NCI-H1694 (cell line): ENCODE measurements at regions not wholly inside any gene's neighbourhood (a gene's known extent, or its start where the extent isn't known, plus 50 kb on each side); places are given as distances from the start of the nearest gene placed in this dataset.

Experiments used
- DNase-seq: peaks from one replicate; lab custom pipeline; 2025; lab: John Stamatoyannopoulos, UW

DNA sequence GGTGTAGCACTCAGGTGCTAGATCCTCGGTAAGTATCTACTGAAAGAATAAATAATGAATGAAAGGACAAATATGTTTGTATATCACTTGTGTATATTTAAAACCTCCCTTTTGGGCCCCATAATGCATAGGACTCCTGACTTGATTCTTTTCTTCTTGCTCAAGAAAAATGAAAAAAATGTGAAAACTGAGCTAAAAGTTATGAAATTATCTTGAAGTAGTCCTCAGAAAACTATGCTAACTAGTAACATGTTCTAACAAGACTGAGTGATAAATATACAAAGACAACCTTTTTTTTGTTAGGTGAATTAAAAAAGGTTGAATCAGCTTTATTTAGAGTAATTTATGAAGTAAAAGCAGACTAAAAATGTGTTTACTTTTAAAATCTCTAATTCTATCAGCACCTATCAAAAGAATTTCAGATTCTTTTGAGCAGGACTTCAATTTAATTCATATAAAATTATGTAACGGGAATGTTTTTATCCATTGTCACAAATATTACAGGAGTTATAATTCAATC, 247.8 kb upstream of the JAG1 start:
- no peak for DNase-seq

DNA sequence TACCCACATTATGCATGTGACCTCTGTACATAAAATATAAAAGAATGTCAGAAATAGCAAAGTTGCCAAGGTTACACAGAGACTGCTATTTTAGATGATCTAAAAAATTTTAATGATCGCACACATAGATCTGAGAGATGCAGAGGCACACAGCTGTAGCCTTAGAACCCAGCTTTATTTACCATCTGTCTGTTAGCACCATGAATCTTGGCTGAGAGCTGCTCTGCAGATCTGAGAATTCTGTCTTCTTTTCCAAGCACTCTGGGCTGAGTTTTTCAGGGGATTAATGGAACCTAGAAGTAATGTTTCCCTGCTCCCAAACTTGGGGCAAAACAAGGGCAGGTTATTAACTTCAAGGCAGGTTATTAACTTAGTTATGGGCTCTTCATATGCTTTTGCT, 248.7 kb upstream of the JAG1 start:
- no peak for DNase-seq

DNA sequence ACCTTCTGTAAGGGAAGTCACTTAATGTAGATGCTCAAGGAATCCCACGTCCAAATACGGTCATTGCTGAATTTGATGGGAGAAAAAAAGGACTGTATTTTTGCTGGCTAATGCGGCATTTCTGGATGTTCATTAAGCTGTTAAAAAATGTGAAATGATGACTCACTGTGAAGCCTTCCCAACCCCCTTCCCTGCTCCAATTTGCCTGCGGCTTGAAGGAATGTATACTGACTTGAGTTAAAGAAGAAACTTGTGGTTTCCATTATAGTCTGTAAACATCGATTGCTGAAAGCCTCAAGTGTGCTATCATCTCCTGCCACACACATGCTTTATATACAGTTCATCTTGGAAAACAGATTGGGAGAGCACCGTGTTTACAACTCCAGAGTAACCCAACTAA, 249.1 kb upstream of the JAG1 start:
- DNase-seq = no peak

DNA sequence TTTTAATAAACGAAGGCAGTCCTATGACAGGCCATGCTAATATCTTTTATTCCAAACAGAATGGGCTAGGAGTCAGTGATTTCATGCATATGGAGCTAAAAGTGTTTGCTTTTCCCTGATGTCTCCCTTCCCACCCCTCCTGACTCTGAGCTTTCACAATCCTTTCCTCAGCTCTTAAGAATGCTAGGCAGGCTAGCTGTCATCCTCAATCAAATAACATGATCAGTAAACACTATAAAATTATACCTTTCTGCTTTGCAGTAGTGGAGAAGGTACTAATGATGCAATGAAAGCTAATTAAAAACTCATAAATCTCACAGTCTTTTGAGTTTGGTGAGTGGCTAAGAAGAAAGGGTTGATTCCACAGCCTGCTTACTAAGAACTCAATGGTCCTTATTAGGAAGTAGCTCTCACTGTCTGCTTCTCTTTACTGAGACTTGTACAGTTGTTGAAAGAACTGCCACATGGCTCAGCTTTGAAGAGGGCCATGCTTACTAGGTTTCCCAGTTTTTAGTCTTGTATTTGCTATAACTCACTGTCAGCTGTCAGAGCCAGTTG, 250.9 kb upstream of the JAG1 start:
- DNase-seq = no peak

DNA sequence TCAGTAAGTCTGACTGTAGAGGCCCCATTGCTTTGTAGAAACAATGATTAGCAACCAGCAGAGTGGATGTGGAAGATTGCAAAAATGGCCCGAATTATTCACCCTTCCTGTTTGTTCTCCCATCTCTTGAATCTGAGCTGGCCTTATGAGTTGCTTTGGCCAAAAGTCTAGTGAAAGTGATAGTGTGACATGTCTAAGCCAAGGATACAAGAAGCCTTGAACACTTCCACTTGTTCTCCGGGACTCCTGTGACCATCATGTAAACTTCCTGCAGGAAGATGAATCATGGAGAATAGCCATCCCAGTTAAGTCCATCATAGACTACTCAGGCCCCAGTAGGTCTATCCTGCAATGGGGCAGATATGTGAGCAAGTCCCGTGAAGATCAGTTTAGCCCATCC, 252.0 kb upstream of the JAG1 start:
- DNase-seq = no peak

DNA sequence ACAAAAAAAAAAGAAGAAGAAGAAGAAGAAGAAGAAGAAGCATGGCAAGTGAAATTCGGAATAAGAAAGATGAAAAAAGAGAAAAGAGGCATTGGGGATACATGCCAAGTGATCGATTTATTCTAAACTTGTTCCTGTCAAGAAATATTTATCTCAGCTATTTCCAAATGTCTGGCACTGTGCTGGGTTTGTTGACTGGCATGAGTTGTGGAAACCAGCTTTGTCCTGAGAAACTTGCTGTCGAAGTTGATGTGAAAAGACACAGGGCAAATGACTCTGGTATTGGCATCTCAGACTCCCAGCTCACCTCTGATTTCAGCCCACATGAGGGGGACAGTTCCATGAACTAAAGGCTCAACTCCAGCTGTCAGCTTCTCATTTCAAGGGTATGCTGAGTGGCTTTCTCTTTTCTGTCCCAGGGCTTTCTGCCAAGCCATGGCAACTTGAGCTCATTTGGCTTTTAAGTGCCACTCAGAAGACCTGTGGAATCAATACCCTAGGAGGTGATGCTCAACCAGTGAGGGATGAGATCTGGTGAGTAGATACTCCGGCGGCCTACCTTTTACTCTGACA, 253.3 kb upstream of the JAG1 start:
- no peak for DNase-seq

DNA sequence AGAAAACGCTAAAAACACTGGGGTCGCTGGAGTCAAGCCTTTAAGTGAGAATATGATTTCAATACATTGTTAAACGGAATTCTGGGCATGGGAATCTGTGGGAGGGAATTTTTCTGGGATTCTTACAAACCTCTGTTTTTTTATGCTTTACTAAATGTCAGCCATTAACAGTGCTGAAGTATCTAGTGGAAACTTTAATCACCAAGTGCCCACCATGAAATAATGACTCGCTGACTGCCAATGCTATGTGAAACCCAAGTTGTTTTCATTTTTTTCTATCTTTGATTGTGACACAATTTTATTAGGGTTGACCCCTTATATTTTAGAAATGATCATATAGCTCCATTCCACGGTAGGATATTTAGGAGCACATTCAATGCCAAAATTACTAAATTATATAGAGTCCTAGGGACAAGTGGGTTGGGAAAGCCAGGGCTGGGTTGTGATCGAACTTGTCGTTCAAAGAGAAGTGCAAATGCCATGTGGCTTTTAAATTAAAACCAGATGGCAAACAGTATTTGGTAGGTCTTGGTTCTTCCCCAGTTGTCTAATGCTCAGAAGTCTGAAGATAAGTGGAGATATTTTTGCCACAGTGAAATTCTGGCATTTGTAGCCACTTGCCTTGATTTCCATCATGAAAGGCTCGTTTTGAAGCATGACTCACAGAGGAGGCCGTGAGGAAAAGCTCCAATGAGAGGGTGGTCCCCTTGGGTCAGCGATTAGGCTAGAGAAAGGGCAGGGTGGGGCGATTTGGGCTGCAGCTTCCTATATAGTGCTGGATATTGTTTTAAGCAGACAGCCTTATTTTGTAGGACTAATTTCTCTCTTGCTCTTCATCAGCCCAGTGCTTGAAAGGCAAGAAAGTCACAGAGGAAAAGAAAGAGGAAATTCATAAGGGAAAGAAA, 254.4 kb upstream of the JAG1 start:
- DNase-seq = no peak

DNA sequence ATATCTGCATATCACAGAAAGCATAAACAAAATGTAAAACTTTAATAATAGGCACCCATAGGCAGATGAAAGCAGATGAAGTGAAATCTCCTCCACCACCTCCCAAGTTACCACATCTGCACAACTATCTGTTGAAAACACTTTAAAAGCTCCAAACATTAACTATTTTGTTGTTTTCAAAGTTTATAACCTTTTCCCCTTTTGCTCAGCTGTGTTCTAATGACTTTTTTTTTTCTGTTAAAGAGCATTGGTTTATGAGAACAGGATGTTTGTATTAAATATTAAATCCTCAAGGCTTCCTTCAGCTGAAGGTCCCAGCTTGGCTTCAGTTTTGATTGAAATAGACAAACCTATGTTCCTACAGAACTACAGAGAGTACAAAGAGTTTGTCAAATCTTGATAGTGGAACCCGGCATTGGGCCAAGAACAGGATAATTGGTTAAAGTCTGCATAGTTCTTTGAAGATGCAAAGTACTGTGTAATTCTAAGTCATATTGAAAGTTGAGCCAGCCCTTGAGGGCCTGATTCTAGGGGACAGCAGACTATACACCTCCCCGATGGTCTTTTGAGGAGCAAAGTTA, 255.1 kb upstream of the JAG1 start:
- no peak for DNase-seq

DNA sequence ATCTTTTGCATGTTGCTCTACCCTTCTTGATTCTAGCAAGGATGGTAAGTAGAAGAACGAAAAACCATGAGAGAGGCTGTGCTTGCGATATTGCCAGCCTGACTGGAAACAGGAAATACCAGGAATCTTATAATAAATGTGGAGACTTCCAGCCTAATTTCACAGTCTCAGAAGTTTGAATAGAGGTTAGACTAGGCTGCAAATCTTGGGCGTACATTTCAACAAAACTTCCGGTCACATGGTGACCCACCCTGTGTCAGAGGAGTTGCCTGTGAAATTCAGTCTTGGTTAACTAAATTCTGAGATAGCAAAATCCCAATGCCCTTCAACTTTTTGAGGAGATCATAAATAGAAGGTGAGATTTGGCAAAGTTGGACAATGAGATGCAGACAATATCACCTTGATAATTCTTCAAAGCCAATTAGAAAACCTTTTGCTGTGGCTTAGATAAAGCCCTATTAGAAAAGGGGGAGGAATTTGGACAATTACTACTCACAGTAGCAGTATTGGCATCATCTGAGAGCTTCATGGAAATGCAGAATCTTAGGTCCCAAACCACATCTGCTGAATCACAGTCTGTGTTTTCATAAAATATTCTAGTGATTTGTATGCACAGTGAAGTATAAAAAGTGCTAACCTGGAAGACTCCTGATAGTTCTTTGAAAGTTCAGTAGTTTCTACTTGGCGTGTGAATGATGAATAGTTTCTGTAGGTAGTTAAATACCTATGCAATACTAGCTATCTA, 262.0 kb upstream of the JAG1 start:
- no peak for DNase-seq

DNA sequence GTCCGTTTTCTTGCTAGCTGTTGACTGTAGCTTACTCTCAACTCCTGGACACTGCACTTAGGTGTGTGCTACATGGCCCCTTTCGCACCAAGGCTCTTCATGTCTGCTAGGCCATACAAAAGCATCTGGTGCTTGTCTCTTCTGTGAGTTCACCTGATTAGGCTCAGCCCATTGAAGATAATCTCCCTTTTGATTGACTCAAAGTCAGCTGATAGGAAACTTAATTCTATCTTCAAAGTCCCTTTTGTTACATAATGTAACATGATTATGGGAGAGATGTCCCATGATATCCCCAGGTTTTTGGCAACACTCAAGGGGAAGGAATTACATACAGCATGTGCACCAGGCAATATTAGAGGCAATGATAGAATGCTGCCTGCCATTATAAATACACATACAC, 263.0 kb upstream of the JAG1 start:
- no peak for DNase-seq

DNA sequence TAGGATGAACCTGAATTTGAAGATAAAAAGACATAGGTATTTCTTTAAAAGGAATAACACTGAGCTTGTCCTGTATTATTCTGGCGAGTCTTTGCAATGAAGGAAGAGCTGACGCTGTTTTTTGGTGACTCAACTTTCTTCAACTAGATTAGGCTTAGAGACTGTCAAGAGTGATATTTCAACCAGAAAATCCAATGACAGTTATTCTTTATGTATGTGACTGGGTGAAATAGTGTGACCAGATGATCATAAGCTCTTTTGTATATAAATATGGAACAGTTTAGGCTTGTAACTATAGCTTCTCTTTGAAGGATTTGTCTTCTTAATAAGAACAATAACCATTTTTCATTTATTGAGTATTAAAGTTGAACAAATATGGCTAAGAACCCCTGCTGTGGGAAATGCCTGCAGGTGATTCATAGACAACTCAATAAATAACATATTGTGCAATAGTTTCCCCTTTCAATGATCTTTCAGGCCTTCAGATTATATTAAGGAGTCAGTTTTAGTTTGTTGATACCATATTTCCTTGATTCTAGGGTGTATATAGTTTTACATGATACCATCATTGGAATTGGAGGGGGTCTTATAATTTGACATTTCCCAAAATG, 265.6 kb upstream of the JAG1 start:
- no peak for DNase-seq

DNA sequence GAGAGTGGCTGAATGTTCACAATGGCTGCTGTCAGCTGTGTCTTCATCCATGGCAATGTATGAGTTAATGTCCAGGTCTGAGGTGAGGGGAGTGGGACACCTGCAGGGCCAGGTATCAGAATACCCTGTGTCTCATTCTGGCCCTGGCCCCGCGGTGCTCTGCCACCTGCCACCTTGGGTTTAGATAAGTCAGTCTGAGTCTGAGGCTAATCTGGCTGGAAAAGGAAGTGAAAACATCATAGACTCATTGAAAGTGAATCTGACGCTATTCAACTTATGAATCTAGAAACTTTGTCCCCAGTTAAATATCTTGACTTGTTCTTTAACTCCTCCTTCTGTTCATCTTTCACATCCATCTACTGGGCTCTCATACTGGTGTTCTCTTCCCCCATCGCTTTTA, 267.1 kb upstream of the JAG1 start:
- DNase-seq = no peak

DNA sequence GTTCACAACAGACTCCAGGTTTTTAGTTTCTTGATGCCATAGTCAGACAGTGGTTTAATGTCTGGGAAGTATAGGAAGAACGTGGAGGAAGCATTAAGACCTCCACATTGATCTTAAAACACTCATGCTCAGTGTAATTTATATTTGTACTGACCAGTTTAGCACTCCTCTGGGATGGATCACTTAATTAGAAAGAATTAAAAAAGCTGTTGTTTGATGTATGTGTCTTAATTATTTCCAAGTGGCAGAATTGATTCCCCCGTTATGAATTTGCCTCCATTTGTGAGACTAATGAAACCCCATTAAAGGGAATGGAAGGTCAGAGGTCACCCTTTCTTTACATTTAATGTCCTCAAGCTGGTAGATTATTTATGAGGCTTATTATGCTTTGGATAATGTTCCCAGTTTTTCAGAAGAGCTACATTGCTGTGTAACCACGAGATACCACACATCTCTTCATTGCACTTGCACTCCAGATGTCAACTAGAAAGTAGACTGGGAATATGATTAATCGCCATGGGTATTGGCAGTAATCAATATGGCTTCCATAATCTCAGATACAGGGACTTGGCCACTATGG, 270.0 kb upstream of the JAG1 start:
- DNase-seq = no peak

DNA sequence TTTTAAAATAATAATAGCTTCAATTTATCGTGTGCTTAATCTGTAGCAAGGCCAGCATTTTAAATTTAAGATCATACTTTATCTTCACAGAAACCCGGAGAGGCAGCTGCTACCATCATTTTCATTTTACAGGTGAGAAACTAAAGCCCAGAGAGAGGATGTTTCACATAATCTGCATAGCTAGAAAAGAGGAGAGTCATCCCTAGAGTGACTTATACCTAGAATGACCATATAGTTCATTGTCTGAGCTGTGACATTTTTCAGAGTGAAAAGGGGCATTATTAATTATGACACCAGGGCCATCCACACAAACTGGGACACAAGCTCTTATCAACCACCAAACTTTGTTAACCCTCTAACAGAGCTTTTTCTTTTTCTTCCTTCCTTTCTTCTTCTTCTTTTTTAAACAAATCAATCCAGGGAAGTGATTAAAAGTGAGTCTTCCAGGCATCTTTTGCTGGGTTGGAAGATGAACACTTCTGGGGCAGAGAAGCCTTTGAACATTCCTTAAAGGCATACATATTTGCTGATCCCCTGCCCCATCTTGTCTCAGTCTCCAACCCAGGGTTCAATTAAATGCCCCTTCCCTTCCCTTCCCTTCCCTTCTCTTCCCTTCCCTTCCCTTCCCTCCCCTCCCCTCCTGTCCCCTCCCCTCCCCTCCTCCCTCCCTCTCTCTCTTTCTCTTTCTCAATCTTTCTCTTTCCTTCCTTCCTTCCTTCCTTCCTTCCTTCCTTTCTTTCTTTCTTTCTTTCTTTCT, 272.5 kb upstream of the JAG1 start:
- DNase-seq = no peak

DNA sequence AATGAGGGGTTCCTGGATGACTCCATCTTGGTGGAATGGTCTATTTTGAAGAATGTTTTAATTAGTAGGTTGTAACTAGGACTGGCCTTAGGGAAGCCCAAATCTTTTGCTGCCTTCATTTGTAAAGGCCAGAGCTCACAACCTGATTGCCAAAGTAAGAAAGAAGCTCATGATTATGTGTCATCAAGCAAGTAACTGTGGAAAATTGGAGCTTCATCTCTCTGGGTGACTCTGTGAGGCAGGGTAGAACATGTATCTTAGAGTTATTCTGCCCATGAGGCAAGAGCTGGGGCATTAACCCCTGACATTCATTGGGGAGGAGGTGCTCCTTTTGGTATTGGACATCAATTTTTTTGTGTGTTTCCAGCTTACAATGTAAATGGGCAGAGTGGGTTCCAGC, 273.9 kb upstream of the JAG1 start:
- DNase-seq = no peak

DNA sequence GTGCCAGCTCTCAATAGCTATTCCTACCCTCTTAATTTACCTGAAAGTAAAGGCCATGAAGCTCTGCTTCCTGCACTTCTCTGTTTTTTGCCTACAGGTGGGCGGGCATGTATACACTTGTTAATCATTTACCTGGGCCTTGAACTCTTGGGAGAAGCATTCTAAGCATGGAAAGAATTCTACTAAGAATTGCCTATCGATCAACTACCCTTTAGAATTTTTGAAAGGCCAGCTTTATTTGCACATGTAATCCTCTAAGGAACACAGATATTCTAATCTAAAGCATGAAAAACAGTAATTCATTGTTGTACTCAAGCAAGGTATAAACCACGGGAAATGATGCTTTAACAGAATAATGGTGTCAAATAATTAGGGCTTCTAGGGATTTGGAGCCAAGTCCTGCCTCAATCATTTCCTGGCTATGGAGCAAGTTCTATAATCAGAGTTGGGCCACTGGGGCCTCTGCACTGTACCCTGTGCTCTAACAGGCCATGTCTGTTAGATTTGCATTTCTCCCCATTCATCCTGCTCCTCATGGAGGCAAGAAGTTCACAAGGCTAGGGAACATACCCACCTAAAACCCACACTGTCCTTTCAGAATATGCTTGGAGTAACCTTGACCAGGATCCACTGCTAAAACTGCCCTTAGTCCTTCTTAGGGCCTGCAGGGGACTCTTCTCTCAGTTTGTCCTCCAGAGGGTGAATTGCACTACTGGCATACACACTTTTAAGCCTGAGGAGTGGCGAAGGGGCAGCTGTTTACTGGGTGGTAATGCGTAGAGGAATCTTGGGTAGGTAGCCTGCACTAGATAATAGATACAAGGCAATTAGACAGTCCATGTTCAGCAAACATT, 276.4 kb upstream of the JAG1 start:
- DNase-seq = no peak

DNA sequence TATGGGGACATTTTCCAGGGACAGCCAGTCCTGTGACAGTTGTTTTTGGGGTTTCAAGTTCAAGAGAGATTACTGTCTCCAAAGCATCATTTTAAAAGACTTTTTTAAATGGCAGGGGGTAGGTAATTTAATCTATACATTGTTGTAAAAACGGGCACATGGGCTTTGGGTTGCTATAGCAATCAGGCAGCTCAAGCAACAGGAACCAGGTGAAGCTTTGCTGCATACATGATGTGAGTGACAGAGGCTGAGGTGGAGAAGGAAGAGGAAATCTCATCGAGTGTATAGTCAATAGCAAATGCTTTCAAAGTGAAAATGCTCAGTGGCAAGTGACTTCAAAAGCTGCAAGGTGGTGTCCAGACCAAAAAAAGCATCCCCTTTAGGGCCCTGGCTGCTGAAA, 277.4 kb upstream of the JAG1 start:
- no peak for DNase-seq

DNA sequence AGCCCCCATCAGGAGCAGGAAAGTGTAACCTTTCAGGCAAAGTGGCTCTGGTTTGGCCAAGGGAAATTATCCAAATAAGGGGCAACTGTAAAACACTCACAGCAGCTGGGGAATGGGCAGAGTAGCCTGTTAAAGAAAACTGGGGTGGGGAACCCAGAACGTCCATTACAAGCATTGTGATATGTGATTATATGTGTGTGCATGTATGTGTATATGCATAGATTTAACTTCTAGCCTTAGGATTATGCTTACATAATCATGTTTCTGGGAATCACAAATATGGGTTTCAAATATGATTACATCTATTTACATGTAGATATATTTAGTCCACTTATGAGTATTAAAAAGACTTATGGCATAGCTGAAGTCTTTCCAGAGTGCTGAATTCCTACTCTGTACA, 278.1 kb upstream of the JAG1 start:
- DNase-seq = no peak

DNA sequence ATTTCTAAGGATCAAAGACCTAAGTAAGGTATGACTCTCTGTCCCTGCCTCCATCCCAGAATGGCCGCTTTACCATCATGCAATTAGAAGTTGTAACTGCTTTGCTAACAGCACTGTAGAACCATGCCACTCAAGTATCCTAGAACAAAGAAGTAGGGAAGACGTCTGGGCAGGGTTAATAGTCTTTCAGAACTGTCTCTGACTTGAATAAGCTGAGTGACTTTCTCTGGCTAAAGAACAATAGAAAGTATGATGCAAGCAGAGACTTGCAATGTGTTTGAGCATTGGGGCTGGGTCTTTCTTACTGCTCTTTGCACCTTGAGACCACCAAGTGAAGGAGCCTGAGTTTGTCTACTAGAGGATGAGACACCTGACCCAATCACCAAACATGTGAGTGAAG, 279.6 kb upstream of the JAG1 start:
- DNase-seq = no peak
